Dermis microvascular lymphatic vessel endothelial cell (primary cell): ENCODE measurements at regions not wholly inside any gene's neighbourhood (a gene's known extent, or its start where the extent isn't known, plus 50 kb on each side); places are given as distances from the start of the nearest gene placed in this dataset.

Source experiments
- DNase-seq, 2 donors: peaks; one replicate each; pipeline versions ENCODE4 v3.0.0 to v3.0.0-alpha.2; 2010; ENCODE audit warnings: low read depth in 2 of 2

DNA sequence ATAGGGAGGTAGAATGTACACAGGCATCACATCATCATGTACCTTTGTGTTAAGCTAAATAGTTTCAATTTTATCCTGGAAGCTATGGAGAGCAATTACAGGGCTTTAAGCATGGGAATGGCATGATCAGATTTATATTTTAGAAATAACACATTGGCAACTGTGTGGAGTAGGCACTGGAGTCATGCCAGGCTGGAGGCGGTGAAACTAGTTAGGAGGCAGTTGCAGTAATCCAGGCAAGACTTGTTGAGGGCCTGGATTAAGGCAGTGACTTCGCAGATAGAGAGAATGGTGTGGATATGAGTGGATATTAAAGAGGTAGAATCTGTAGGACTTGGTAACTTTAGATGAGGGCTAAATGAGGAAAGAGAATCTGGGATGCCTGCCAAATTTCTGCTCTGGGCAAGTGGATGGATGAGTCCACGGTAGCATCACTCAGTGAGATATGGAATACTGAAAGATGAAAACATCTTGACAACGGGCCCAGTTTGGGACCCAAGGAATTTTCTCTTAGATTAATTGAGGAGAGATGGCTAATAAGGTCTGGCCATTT lies 506.2 kb downstream of the FGF9 start:
- no peak for DNase-seq

- no peak for DNase-seq
Observed at GRCh38 chr13:22178878-22179277, 508.0 kb downstream of the FGF9 start.

DNA sequence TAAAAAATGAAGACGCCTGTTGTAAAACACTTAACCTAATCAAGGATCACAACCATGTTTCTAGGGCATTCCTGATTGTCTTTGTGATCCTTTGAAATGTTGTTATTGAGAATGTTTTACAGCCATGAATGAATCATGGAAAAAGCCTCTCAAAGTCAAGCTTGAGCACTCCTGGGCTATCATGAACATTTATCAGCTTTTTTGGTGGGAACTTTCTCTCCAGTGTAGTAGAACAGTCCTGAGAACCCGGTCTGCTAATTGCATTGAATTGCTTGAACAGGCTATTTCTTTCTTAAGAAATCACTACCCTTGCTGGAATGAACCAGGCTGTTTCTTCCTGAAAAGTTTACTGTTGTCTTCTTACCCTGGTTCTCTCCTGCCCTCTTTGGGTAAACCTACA lies 516.5 kb downstream of the FGF9 start:
- DNase-seq = no peak

DNA sequence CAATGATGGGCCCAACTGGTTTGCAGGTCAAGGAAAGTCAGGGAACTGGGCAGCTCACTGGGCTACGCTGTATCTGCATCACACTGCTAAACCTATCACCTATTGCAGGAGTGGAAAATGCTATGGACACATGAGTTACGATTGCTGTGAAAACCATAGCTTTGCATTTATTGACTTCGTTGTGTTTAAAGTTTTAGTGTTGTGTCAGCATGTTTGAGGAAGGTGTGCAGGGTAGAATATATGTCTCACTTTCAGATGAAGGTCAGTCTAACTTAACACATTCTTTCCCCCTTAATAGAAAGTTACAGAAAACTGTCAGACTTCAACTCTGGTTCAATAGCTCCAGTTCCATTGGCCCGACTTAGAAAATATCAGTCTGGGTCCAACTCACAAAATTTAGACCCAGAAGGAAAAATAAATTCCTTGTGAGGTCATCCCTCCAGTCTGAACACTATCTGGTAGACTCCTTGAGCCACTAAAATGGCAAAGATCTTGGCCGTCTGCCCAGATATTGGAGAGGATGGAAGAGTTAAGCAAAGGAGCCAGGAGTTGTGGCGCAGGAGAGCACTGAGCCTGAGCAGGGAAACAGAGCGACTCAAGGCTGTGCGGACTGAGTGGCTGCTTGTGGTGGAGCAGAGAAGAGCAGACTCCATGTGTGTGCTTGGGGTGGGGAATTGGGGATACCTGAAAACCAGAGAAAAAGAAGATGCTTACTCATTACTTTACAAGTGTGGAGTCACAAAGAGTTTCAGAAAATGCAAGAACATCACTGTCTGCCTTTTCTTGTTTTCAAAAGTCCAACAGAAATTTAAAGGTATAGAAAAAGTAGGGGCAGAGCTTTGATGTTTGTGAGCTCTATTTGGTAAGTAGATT lies 518.5 kb downstream of the FGF9 start:
- no peak for DNase-seq

DNA sequence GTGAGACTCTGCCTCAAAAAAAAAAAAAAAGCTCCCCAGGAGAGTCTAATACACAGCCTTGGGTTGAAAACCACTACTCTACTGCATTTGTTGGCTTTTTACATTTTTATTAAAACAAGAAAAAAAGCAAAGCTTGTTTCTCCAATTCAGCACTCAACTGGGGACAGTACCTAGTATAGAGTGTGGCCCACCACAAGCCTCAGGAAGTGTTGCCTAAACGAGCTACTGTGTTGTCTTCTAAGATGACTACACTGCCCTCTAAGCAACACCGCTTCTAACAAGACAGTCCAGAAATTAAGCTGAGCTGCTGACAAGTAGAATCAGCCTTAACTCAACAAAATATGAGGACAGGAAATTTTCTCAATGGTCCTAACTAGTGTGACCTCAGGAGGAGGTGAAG lies 522.2 kb downstream of the FGF9 start:
- no peak for DNase-seq

DNA sequence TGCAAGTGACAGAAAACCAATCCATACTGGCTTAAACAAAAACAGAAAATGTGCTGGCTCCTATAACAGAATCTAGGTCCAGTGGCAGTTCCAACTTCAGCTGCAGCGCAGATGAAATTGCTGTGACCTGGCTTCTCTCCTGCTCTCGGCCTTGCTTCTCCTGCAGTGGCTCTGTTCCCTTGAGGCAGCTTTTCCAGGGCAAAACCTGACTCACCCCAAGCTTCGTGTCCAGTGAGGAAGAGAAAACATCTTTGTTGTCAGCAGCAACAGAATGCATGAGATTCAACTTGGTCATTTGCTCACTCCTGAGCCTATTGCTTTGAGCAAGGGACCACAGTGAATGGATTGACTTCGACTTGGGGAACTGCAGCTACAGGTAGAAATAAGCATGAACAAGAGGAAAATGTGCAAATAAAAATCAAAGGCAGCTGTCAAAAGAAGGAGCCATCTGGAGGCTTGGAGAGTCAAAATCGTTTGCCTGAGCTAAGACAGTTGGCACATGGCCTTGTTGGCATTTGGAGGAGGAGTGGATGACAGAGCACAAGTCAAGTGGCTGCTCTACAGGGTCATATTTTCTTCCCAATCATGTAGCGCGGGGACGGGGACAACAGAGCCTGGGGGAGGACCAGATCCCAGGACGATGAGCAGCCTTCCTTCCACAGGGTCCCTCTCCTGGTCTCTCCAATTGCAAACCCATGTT lies 523.4 kb downstream of the FGF9 start:
- DNase-seq = no peak

DNA sequence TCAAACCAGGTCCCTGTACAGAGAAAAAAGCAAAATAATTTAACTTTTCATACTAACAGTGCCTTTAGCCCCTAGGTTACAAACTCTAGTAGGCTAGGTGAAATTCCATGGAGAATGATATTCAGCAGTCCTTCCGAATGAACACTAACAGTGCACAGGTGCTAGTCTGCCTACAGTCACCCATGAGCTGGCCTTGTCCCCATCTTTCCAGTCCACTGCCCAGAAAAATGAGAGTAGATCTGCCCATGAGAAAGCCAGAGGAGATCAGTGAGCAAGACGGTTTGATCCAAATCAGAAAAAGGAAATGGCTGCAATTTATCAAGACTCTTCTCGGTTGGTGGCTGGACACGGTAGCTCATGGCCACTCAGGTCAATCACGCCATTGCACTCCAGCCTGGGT lies 524.9 kb downstream of the FGF9 start:
- no peak for DNase-seq

- DNase-seq = no peak
Observed at GRCh38 chr13:22196777-22197176, 525.9 kb downstream of the FGF9 start.

- DNase-seq = no peak
Observed at GRCh38 chr13:22198001-22198400, 527.1 kb downstream of the FGF9 start.

DNA sequence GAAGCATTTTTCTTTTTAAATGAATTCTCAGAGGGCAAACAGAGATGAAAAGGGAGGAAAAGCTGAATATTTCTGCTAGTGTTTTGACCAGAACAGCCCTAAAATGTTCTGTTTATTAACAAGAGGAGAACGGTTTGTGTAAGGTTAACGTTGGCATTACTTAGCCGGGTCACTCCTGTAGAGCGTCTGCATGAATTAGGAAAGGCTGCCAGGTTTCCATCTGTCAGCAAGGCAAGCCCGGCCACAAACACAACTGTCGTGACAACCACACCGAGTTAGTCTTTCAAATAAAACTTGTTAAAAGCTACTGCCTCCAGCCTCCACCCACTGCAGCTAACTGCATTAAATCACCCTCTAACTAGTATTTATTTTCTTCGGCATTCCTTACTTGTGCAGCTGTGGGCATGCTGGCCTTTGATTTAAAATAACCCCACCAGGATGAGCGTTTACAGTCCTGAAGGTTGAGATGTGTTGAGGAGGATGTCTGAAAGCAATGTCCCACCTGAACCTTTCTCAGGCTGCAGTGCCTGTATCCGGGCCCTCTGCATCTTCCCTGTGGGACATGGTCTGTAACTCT lies 527.9 kb downstream of the FGF9 start:
- no peak for DNase-seq

- no peak for DNase-seq
Observed at GRCh38 chr13:22200440-22200839, 529.6 kb downstream of the FGF9 start.

- DNase-seq = no peak
Observed at GRCh38 chr13:22201375-22201925, 530.6 kb downstream of the FGF9 start.

GRCh38 chr13:22210134-22210930 lies 539.5 kb downstream of the FGF9 start:
- DNase-seq = no peak

DNA sequence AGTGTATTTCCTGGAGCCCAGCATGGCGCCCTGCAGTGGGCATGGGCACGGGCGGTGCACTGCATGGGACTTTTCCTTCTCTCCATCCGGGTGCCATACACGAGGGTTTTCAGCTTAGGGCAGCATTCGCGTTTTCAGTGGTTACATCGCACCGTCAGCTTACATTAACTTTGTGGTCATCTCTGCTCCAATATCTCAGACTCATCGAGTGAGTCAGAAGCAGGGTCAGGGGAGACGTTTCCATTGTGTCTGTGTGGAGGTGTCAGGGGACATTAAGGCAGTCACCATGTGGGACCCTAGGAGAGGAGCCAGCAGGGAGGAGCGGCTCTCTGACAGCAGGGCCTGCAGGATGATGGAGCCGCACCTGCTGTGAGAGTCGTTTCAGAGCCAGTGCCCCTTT lies 541.0 kb downstream of the FGF9 start:
- no peak for DNase-seq

DNA sequence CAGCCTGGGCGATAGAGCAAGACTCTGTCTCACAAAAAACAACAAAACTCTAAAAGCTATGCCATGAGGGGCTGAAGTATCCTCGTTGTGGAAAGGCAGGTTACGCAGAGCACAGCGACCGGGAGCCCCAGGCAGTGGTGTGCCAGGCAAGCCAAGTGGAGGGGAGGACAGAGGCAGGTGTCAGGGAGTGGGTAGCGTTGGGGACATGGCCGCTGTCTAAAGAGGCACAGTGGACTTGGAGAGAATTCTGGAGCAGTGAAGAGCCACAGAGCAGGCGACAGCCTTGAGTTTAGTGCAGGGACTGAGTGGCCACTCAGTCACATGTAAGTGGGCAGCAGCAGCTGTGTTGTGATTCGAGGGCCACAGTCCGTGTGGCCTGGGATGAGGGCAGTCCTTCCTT lies 541.7 kb downstream of the FGF9 start:
- no peak for DNase-seq

GRCh38 chr13:22214184-22214583 lies 543.3 kb downstream of the FGF9 start:
- no peak for DNase-seq

GRCh38 chr13:22218797-22219196 lies 547.9 kb downstream of the FGF9 start:
- DNase-seq = no peak

- DNase-seq = no peak
Observed at GRCh38 chr13:22219709-22220108, 548.8 kb downstream of the FGF9 start.

DNA sequence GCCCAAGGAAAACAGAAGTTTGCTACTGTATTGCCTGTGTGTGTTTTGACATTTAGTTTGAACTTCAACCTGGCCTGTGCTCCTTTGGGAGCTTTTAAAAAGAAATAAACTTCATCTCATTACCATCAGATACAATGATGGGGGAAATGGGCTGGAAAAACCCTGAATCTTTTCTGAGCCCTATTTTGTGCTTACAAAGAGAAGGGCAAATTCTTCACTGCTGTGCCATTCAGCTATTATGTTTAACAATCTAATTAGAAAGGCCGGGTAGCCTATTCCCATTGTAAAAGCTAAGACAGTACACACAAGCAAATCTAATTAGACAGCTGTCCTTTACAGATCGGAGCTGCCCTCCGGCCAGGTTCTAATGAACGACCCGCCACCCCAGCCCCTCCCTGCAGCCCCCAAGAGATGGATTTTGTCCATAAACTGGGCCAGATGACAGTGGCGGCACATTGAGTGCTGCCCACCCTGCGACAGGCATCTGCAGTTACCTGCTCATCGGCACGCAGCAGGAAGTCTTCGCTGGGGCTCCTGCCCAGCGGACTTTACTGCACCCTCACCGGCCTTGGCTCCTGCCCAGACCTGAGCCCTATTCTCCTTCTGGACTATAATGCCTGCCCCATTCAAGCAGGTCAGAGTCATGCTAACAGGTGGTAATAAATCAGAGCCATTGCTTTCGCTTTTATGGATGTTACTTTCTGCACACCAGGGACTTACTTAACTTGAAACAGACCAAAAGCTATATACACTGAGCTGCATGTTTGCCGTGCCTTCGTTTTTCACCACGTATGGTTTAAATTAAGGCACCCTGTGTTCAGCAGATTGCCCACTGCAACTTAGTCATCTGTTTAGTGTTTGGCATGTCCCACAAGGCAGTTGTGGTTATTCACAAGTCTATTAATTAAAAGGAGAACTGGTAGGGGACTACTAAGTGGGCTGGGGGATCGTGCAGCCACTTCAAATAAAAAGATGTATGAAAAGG lies 549.6 kb downstream of the FGF9 start:
- no peak for DNase-seq

- no peak for DNase-seq
Observed at GRCh38 chr13:22223411-22223810, 552.5 kb downstream of the FGF9 start.
